CD4-positive, CD25-positive, alpha-beta regulatory T cell (primary cell): ENCODE measurements at regions not wholly inside any gene's neighbourhood (a gene's known extent, or its start where the extent isn't known, plus 50 kb on each side); places are given as distances from the start of the nearest gene placed in this dataset.
"Not testable (repeated sequence)": the region's sequence is repeated elsewhere in the genome, so short reads cannot be mapped to it uniquely, and the experiment has no call there.

Source experiments
- ATAC-seq, 2 donors: fragments of 150-1000 bp; cut with Tn5 transposase; one replicate each; pipeline ENCODE4 v1.10.0; 2021; ENCODE audit warnings: low read depth in 2 of 2, moderate number of reproducible peaks in 2 of 2, moderate library complexity in 1 of 2
- DNase-seq, 3 donors: peaks; one replicate each; pipeline versions ENCODE4 v3.0.0 to v3.0.0-alpha.2; 2012 to 2022; ENCODE audit warnings: mixed read lengths in 1 of 3
- H3K27ac ChIP-seq: one replicate; pipeline ENCODE4 v1.7.0; 2013; ENCODE audit warnings: mild to moderate bottlenecking, low read length; ENCODE audit not compliant: insufficient read depth, poor library complexity, severe bottlenecking
- H3K27me3 ChIP-seq: one replicate; pipeline ENCODE4 v1.7.0; 2013; ENCODE audit warnings: low read length; ENCODE audit not compliant: control insufficient read depth, insufficient read depth
- H3K36me3 ChIP-seq: one replicate; pipeline ENCODE4 v1.7.0; 2013; ENCODE audit warnings: mild to moderate bottlenecking, low read length, moderate library complexity; ENCODE audit not compliant: control insufficient read depth, insufficient read depth
- H3K4me1 ChIP-seq: 2 replicates; pipeline ENCODE4 v1.7.0; 2013; ENCODE audit warnings: mild to moderate bottlenecking, low read length; ENCODE audit not compliant: insufficient read depth, control insufficient read depth, poor library complexity, severe bottlenecking
- H3K4me3 ChIP-seq: one replicate; pipeline ENCODE4 v1.7.0; 2013; ENCODE audit warnings: low read depth, mild to moderate bottlenecking, low read length, moderate library complexity
- H3K9me3 ChIP-seq, 2 experiments: 1 replicate in 1 of 2; 2 replicates in 1 of 2; pipeline ENCODE4 v1.7.0; 2013; ENCODE audit warnings: low read length in 2 of 2, mild to moderate bottlenecking in 1 of 2, moderate library complexity in 1 of 2; ENCODE audit not compliant: control insufficient read depth in 2 of 2
- H3K27ac Mint-ChIP-seq, 3 donors: one replicate each; pipeline ENCODE4 v1.8.0; 2020 to 2022; ENCODE audit warnings: mild to moderate bottlenecking in 3 of 3, mixed read lengths in 3 of 3, moderate library complexity in 2 of 3
- H3K27me3 Mint-ChIP-seq: one replicate; pipeline ENCODE4 v1.8.0; 2022; ENCODE audit warnings: mild to moderate bottlenecking, mixed read lengths
- H3K36me3 Mint-ChIP-seq: one replicate; pipeline ENCODE4 v1.8.0; 2020; ENCODE audit warnings: mixed read lengths
- H3K4me1 Mint-ChIP-seq, 4 donors: one replicate each; pipeline ENCODE4 v1.8.0; 2020 to 2022; ENCODE audit warnings: mixed read lengths in 4 of 4, mild to moderate bottlenecking in 1 of 4
- H3K4me3 Mint-ChIP-seq, 4 donors: one replicate each; pipeline ENCODE4 v1.8.0; 2020 to 2022; ENCODE audit warnings: mild to moderate bottlenecking in 4 of 4, mixed read lengths in 4 of 4, moderate library complexity in 3 of 4
- H3K9me3 Mint-ChIP-seq, 7 donors: one replicate each; pipeline ENCODE4 v1.8.0; 2020 to 2022; ENCODE audit warnings: mixed read lengths in 7 of 7, mild to moderate bottlenecking in 3 of 7, moderate library complexity in 2 of 7

DNA sequence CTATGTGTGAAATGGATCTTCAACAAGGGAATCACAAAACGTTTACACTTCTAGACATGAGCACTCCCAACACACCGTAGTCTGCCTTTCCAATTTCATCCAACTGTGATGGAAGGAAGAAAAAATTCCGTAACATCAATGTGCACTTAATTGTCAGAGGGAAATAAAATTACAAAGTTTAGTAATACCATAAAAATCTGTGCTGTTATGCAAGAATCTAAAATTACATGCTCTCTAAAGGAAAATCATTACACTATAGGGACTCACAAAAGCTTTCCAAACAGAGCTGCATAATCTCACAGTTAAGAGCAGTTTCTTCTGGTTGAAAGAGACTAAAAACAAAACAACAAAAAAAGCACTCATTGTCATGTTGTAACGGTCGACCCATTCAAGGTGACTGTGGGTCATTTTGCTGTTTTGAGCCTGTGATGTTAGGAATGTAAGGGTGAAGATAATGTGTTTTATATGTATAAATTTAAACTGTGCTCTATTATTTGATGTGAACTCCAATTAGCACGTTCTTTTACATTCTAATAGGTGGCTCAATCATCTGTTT lies 698.0 kb downstream of the TDRD15 start:
- Histone ChIP-seq H3K4me3 (no peak overlapping the region), H3K4me1 (no peaks in the 10 kb centered on the region), H3K9me3 (peaks cover 0 to 6% of the 10 kb centered on the region in 2 experiments), H3K27me3 (no peaks in the 10 kb centered on the region), H3K27ac (no peak overlapping the region), H3K36me3 (no peaks in the 10 kb centered on the region)
- H3K9me3 Mint-ChIP-seq: peaks cover 1 to 11% (median 6%) of the 10 kb centered on the region in 7 donors
- H3K4me3 Mint-ChIP-seq: no peak overlapping the region
- DNase-seq (no peak), ATAC-seq (no peak)
- no peak overlapping the region for H3K27ac Mint-ChIP-seq
- no peaks in the 10 kb centered on the region for H3K36me3 Mint-ChIP-seq
- H3K27me3 Mint-ChIP-seq: no peaks in the 10 kb centered on the region
- H3K4me1 Mint-ChIP-seq: no peaks in the 10 kb centered on the region

GRCh38 chr2:21822505-21822904 lies 698.7 kb downstream of the TDRD15 start:
- no peak for DNase-seq
- H3K9me3 ChIP-seq: peaks cover 0 to 6% of the 10 kb centered on the region in 2 experiments
- H3K27me3 Mint-ChIP-seq: no peaks in the 10 kb centered on the region
- H3K4me1 Mint-ChIP-seq: no peaks in the 10 kb centered on the region
- no peak overlapping the region for H3K27ac Mint-ChIP-seq
- H3K4me1 ChIP-seq: no peaks in the 10 kb centered on the region
- no peak overlapping the region for H3K27ac ChIP-seq
- H3K4me3 ChIP-seq: no peak overlapping the region
- peaks cover 1 to 9% (median 5%) of the 10 kb centered on the region in 7 donors for H3K9me3 Mint-ChIP-seq
- no peak overlapping the region for H3K4me3 Mint-ChIP-seq
- ATAC-seq: no peak
- no peaks in the 10 kb centered on the region for H3K36me3 Mint-ChIP-seq
- no peaks in the 10 kb centered on the region for H3K27me3 ChIP-seq
- H3K36me3 ChIP-seq: no peaks in the 10 kb centered on the region

- no peak overlapping the region for H3K27ac Mint-ChIP-seq
- no peak overlapping the region for H3K4me3 ChIP-seq
- ATAC-seq (no peak), DNase-seq (no peak)
- H3K4me1 Mint-ChIP-seq: no peaks in the 10 kb centered on the region
- H3K27me3 Mint-ChIP-seq: no peaks in the 10 kb centered on the region
- no peaks in the 10 kb centered on the region for H3K36me3 ChIP-seq
- no peak overlapping the region for H3K27ac ChIP-seq
- H3K27me3 ChIP-seq: no peaks in the 10 kb centered on the region
- no peaks in the 10 kb centered on the region for H3K36me3 Mint-ChIP-seq
- H3K9me3 Mint-ChIP-seq: peaks cover 1 to 32% (median 12%) of the 10 kb centered on the region in 7 donors
- H3K4me1 ChIP-seq: no peaks in the 10 kb centered on the region
- H3K9me3 ChIP-seq: no peaks in the 10 kb centered on the region
- no peak overlapping the region for H3K4me3 Mint-ChIP-seq
Observed at GRCh38 chr2:21833767-21834166, 710.0 kb downstream of the TDRD15 start.

DNA sequence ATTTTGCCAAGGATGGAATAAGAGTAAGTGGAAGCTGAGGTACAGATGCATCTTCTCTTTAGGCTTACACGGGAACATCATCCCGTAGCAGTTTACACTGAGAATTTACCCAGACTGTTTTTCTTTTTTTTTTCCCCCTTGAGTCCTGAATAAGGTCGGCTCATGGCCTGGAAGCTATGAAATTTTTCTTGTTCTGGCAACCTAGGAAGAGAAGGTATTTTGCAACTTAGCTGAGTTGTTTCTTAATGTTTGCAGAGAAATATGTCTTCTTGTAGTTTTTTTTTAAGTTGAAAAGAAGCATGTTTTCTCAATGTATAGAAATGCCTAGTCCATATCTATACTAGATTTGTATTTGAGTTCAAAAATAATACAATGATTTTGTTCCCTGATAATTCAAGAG lies 712.5 kb downstream of the TDRD15 start:
- no peaks in the 10 kb centered on the region for H3K27me3 ChIP-seq
- no peaks in the 10 kb centered on the region for H3K4me1 ChIP-seq
- Mint-ChIP-seq H3K27ac (no peak overlapping the region), H3K4me1 (no peaks in the 10 kb centered on the region), H3K27me3 (no peaks in the 10 kb centered on the region), H3K36me3 (no peaks in the 10 kb centered on the region), H3K9me3 (peaks cover 0 to 22% (median 5%) of the 10 kb centered on the region in 7 donors), H3K4me3 (no peak overlapping the region)
- H3K4me3 ChIP-seq: no peak overlapping the region
- no peak for ATAC-seq
- no peaks in the 10 kb centered on the region for H3K36me3 ChIP-seq
- DNase-seq: no peak
- no peaks in the 10 kb centered on the region for H3K9me3 ChIP-seq
- H3K27ac ChIP-seq: no peak overlapping the region

DNA sequence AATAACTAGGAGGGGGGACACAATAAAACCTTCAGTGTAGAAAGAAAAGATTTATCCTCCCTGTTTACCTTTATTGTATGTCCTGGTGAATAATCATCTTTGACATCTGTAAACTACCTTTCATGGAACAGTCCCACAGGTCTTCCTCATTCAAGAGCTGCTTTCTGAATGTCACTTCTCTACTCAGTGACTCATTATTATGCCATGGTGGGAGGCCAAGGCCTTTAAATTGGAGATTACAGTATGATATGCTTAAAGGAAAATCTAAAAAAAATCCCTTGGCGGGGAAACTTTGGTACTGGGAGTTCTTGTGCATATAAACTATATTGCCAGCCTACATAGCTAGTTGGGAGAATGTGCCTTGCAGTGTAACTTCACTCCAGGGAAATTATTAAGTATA lies 713.0 kb downstream of the TDRD15 start:
- Mint-ChIP-seq H3K4me1 (no peaks in the 10 kb centered on the region), H3K27ac (no peak overlapping the region), H3K27me3 (no peaks in the 10 kb centered on the region), H3K9me3 (peaks cover 0 to 19% (median 5%) of the 10 kb centered on the region in 7 donors), H3K4me3 (no peak overlapping the region), H3K36me3 (no peaks in the 10 kb centered on the region)
- Histone ChIP-seq H3K4me1 (no peaks in the 10 kb centered on the region), H3K36me3 (no peaks in the 10 kb centered on the region), H3K4me3 (no peak overlapping the region), H3K27me3 (no peaks in the 10 kb centered on the region), H3K27ac (no peak overlapping the region), H3K9me3 (no peaks in the 10 kb centered on the region)
- DNase-seq (no peak), ATAC-seq (no peak)

GRCh38 chr2:21837168-21837960 lies 713.6 kb downstream of the TDRD15 start:
- Histone ChIP-seq H3K27me3 (no peaks in the 10 kb centered on the region), H3K4me3 (no peak overlapping the region), H3K27ac (no peak overlapping the region), H3K36me3 (no peaks in the 10 kb centered on the region), H3K4me1 (no peaks in the 10 kb centered on the region), H3K9me3 (no peaks in the 10 kb centered on the region)
- H3K36me3 Mint-ChIP-seq: no peaks in the 10 kb centered on the region
- DNase-seq: no peak
- no peak overlapping the region for H3K4me3 Mint-ChIP-seq
- no peaks in the 10 kb centered on the region for H3K4me1 Mint-ChIP-seq
- H3K27ac Mint-ChIP-seq: no peak overlapping the region
- H3K27me3 Mint-ChIP-seq: no peaks in the 10 kb centered on the region
- H3K9me3 Mint-ChIP-seq: peaks cover 0 to 19% (median 4%) of the 10 kb centered on the region in 7 donors
- no peak for ATAC-seq

DNA sequence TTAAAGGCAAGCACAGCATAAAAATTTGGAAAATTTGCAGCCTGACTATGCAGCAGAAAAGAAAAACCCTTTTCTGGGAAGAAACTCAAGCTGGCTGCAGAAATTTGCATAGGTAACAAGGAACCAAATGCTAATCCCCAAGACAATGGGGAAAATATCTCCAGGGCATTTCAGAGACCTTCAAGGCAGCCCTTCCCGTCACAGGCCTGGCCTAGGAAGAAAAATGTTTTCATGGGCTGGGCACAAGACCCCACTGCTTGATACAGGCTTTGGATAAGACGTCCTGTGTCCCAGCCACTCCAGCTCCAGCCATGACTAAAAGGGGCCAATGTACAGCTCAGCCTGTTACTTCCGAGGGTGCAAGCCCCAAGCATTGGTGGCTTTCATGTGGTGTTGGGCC lies 717.6 kb downstream of the TDRD15 start:
- no peaks in the 10 kb centered on the region for H3K4me1 ChIP-seq
- H3K27ac Mint-ChIP-seq: no peak overlapping the region
- H3K4me1 Mint-ChIP-seq: no peaks in the 10 kb centered on the region
- H3K4me3 Mint-ChIP-seq: no peak overlapping the region
- H3K9me3 Mint-ChIP-seq: peaks cover 2 to 14% (median 7%) of the 10 kb centered on the region in 7 donors
- H3K27ac ChIP-seq: no peak overlapping the region
- no peak overlapping the region for H3K4me3 ChIP-seq
- ATAC-seq: no peak
- no peaks in the 10 kb centered on the region for H3K36me3 ChIP-seq
- no peaks in the 10 kb centered on the region for H3K27me3 ChIP-seq
- no peaks in the 10 kb centered on the region for H3K27me3 Mint-ChIP-seq
- no peaks in the 10 kb centered on the region for H3K36me3 Mint-ChIP-seq
- no peak for DNase-seq
- no peaks in the 10 kb centered on the region for H3K9me3 ChIP-seq

DNA sequence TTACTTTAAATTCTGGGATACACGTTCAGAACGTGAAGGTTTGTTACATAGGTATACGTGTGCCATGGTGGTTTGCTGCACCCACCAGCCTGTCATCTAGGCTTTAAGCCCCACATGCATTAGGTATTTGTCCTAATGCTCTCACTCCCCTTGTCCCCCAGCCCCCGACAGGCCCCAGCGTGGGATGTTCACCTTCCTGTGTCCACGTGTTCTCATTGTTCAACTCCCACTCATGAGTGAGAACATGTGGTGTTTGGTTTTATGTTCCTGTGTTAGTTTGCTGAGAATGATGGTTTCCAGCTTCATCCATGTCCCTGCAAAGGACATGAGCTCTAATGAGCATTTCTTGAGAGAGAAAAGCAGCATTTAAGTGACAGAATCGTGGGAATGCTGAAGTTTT lies 726.6 kb downstream of the TDRD15 start:
- not testable (repeated sequence) for H3K4me1 ChIP-seq, H3K4me1 Mint-ChIP-seq, DNase-seq, H3K36me3 Mint-ChIP-seq, H3K27me3 Mint-ChIP-seq, H3K27ac Mint-ChIP-seq, H3K4me3 Mint-ChIP-seq, ATAC-seq, H3K4me3 ChIP-seq, H3K9me3 ChIP-seq, H3K36me3 ChIP-seq, H3K27ac ChIP-seq, H3K27me3 ChIP-seq
- peaks cover 4 to 19% (median 9%) of the 10 kb centered on the region in 7 donors for H3K9me3 Mint-ChIP-seq
